ENCODE measurements at regions not wholly inside any gene's neighbourhood (a gene's known extent, or its start where the extent isn't known, plus 50 kb on each side); places are given as distances from the start of the nearest gene placed in this dataset.

DNA sequence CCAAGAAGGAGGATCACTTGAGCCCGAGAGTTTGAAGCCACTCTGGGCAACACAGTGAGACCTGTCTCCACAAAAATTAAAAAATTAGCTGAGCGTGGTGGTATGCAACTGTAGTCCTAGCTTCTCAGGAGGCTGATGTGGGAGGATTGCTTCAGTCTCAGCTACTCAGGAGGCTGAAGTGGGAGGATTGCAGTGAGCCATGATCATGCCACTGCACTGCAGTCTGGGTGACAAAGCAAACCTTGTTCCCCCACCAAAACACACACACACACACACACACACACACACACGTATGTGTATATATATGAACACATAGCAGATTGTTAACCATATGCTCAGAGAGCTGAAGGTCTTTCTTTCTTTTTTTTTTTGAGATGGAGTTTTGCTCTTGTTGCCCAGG is 157.5 kb upstream of the MAST4 start:
- TF ChIP-seq, protein P1, sequence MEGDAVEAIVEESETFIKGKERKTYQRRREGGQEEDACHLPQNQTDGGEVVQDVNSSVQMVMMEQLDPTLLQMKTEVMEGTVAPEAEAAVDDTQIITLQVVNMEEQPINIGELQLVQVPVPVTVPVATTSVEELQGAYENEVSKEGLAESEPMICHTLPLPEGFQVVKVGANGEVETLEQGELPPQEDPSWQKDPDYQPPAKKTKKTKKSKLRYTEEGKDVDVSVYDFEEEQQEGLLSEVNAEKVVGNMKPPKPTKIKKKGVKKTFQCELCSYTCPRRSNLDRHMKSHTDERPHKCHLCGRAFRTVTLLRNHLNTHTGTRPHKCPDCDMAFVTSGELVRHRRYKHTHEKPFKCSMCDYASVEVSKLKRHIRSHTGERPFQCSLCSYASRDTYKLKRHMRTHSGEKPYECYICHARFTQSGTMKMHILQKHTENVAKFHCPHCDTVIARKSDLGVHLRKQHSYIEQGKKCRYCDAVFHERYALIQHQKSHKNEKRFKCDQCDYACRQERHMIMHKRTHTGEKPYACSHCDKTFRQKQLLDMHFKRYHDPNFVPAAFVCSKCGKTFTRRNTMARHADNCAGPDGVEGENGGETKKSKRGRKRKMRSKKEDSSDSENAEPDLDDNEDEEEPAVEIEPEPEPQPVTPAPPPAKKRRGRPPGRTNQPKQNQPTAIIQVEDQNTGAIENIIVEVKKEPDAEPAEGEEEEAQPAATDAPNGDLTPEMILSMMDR (conservative IDR thresholded peaks at IDR 0.05) = no peak
- TF ChIP-seq EZH2 (IDR thresholded peaks at IDR 0.05; ENCODE audit: low read depth) = no peak

All from PC-9 (cell line).